H1 (cell line): ENCODE measurements at regions not wholly inside any gene's neighbourhood (a gene's known extent, or its start where the extent isn't known, plus 50 kb on each side); places are given as distances from the start of the nearest gene placed in this dataset.
A peak's percentile ranks its signal among the peaks of the same experiment; 100 is the strongest.

Experiments
- CTCF ChIA-PET: fragments of 300-600 bp; sonication (Branson Sonifier 250); formaldehyde crosslinking; loops from one replicate; lab custom pipeline; 2021; ENCODE audit not compliant: partially characterized antibody; lab: Charles Lee
- POLR2A ChIA-PET: fragments of 300-600 bp; sonication (Branson Sonifier 250); formaldehyde crosslinking; loops from one replicate; lab custom pipeline; 2021; ENCODE audit warnings: inconsistent platforms; ENCODE audit not compliant: partially characterized antibody; lab: Charles Lee
- DNase-seq, 2 experiments: peaks; one replicate each; pipeline versions ENCODE4 v3.0.0 to v3.0.0-alpha.2; 2010 to 2022; ENCODE audit warnings: low spot score in 2 of 2, low read depth in 1 of 2, mixed read lengths in 1 of 2
- FAIRE-seq: peaks from 2 replicates; lab custom pipeline; 2011; peaks lifted over from hg19 to GRCh38; lab: Jason Lieb, UNC
- H2AFZ ChIP-seq: 2 replicates; pipeline ENCODE4 v1.8.1; 2012; ENCODE audit warnings: low read length, inconsistent platforms
- H2AK5ac ChIP-seq: 2 replicates; pipeline ENCODE4 v1.6.1; 2013; ENCODE audit warnings: low read depth, low read length
- H2BK120ac ChIP-seq: replicated peaks from 2 replicates; pipeline ENCODE3; 2013; ENCODE audit warnings: low read depth, low read length, inconsistent platforms
- H2BK12ac ChIP-seq: 2 replicates; pipeline ENCODE4 v1.6.1; 2013; ENCODE audit warnings: low read depth, low read length
- H2BK15ac ChIP-seq: 2 replicates; pipeline ENCODE4 v1.6.1; 2013; ENCODE audit warnings: low read length
- H2BK20ac ChIP-seq: 2 replicates; pipeline ENCODE4 v1.6.1; 2013; ENCODE audit warnings: low read length
- H2BK5ac ChIP-seq: 2 replicates; pipeline ENCODE4 v1.6.1; 2013; ENCODE audit warnings: low read depth, low read length
- H3K14ac ChIP-seq: 2 replicates; pipeline ENCODE4 v1.6.1; 2013; ENCODE audit warnings: inconsistent platforms; ENCODE audit not compliant: insufficient read length
- H3K18ac ChIP-seq: 2 replicates; pipeline ENCODE4 v1.6.1; 2013; ENCODE audit warnings: low read length; ENCODE audit errors: extremely low read depth
- H3K23ac ChIP-seq: 2 replicates; pipeline ENCODE4 v1.6.1; 2013; ENCODE audit warnings: inconsistent platforms; ENCODE audit not compliant: insufficient read length
- H3K23me2 ChIP-seq: 2 replicates; pipeline ENCODE4 v1.6.1; 2013; ENCODE audit warnings: low read depth, low read length
- H3K27ac ChIP-seq: 2 replicates; pipeline ENCODE4 v1.6.1; 2011; ENCODE audit warnings: low read depth, low read length, inconsistent platforms
- H3K27me3 ChIP-seq, 4 experiments: replicated peaks in 1 of 4; 1 replicate in 1 of 4; 2 replicates in 3 of 4; pipeline versions ENCODE4 v1.6.1 to v1.8.1; 2011 to 2013; ENCODE audit warnings: low read length in 3 of 4, mild to moderate bottlenecking in 3 of 4, inconsistent platforms in 2 of 4, mixed read lengths in 2 of 4, moderate library complexity in 1 of 4; ENCODE audit not compliant: control insufficient read depth in 3 of 4, insufficient read depth in 3 of 4; ENCODE audit errors: extremely low read depth in 1 of 4
- H3K36me3 ChIP-seq, 4 experiments: 2 replicates each; pipeline versions ENCODE4 v1.6.1 to v1.8.1; 2011 to 2013; ENCODE audit warnings: mild to moderate bottlenecking in 4 of 4, low read length in 3 of 4, moderate library complexity in 2 of 4, control low read depth in 1 of 4, inconsistent platforms in 1 of 4; ENCODE audit not compliant: insufficient read depth in 4 of 4, control insufficient read depth in 2 of 4
- H3K4ac ChIP-seq: replicated peaks from 2 replicates; pipeline ENCODE3; 2013; ENCODE audit warnings: low read length, low read depth, mixed read lengths, inconsistent platforms; ENCODE audit not compliant: insufficient read length
- H3K4me1 ChIP-seq, 4 experiments: replicated peaks in 1 of 4; 1 replicate in 1 of 4; 2 replicates in 3 of 4; pipeline versions ENCODE4 v1.6.1 to v1.8.1; 2011 to 2013; ENCODE audit warnings: low read length in 3 of 4, inconsistent platforms in 2 of 4, mixed read lengths in 1 of 4; ENCODE audit not compliant: insufficient read depth in 4 of 4, control insufficient read depth in 3 of 4
- H3K4me2 ChIP-seq, 2 experiments: 2 replicates each; pipeline versions ENCODE4 v1.6.1 to v1.8.1; 2011 to 2013; ENCODE audit warnings: low read depth in 2 of 2, low read length in 2 of 2, control low read depth in 1 of 2, inconsistent platforms in 1 of 2, mild to moderate bottlenecking in 1 of 2; ENCODE audit not compliant: insufficient read depth in 1 of 2
- H3K4me3 ChIP-seq, 4 experiments: fragments of 200-600, 300-600 bp in 1 of 4; sonication (generic), shearing (Covaris generic), sonication (Bioruptor Twin) in 1 of 4; 2 replicates each; pipeline versions ENCODE4 v1.5.1 to v1.8.1; 2011 to 2016; ENCODE audit warnings: low read length in 4 of 4, low read depth in 3 of 4, control low read depth in 2 of 4, inconsistent platforms in 2 of 4, mild to moderate bottlenecking in 2 of 4, mixed read lengths in 1 of 4, moderate library complexity in 1 of 4; ENCODE audit not compliant: insufficient read depth in 2 of 4; ENCODE audit errors: extremely low read depth in 1 of 4
- H3K56ac ChIP-seq: replicated peaks from 2 replicates; pipeline ENCODE3; 2013; ENCODE audit warnings: low read depth, mild to moderate bottlenecking, mixed read lengths, low read length, inconsistent platforms; ENCODE audit not compliant: insufficient read length
- H3K79me1 ChIP-seq: 2 replicates; pipeline ENCODE4 v1.6.1; 2013; ENCODE audit warnings: low read depth, low read length, control low read depth
- H3K79me2 ChIP-seq, 2 experiments: 2 replicates each; pipeline versions ENCODE4 v1.6.1 to v1.8.1; 2012 to 2013; ENCODE audit warnings: low read length in 2 of 2, mild to moderate bottlenecking in 2 of 2, inconsistent platforms in 1 of 2; ENCODE audit not compliant: insufficient read depth in 2 of 2, control insufficient read depth in 1 of 2
- H3K9ac ChIP-seq, 4 experiments: replicated peaks in 1 of 4; 1 replicate in 1 of 4; 2 replicates in 3 of 4; pipeline versions ENCODE4 v1.6.1 to v1.8.1; 2011 to 2013; ENCODE audit warnings: low read depth in 3 of 4, low read length in 3 of 4, control low read depth in 2 of 4, mild to moderate bottlenecking in 2 of 4, moderate library complexity in 2 of 4, inconsistent platforms in 1 of 4; ENCODE audit errors: extremely low read depth in 1 of 4
- H3K9me3 ChIP-seq, 2 experiments: 2 replicates each; pipeline versions ENCODE4 v1.6.1 to v1.8.1; 2012 to 2013; ENCODE audit warnings: mild to moderate bottlenecking in 2 of 2, moderate library complexity in 2 of 2, control low read depth in 1 of 2, inconsistent platforms in 1 of 2, low read depth in 1 of 2, low read length in 1 of 2, mixed read lengths in 1 of 2; ENCODE audit not compliant: insufficient read depth in 2 of 2
- H4K20me1 ChIP-seq, 2 experiments: replicated peaks in 1 of 2; 2 replicates each; pipeline versions ENCODE3 to v1.8.1; 2011 to 2013; ENCODE audit warnings: inconsistent platforms in 2 of 2, low read length in 2 of 2, mild to moderate bottlenecking in 1 of 2; ENCODE audit not compliant: insufficient read depth in 2 of 2, control insufficient read depth in 1 of 2
- H4K5ac ChIP-seq: 2 replicates; pipeline ENCODE4 v1.6.1; 2013; ENCODE audit warnings: low read length, low read depth, mixed read lengths, inconsistent platforms; ENCODE audit not compliant: insufficient read length
- H4K8ac ChIP-seq: 2 replicates; pipeline ENCODE4 v1.8.0; 2013; ENCODE audit warnings: mild to moderate bottlenecking, moderate library complexity, low read length, inconsistent platforms; ENCODE audit not compliant: insufficient read depth; ENCODE audit errors: extremely low read depth
- H4K91ac ChIP-seq: replicated peaks from 2 replicates; pipeline ENCODE3; 2013; ENCODE audit warnings: low read length, mixed read lengths, inconsistent platforms; ENCODE audit not compliant: insufficient read length
- CTBP2 ChIP-seq: IDR thresholded peaks from 2 replicates; pipeline ENCODE4 v1.7.0; 2011; ENCODE audit warnings: borderline replicate concordance, mild to moderate bottlenecking, moderate library complexity, mixed read lengths, low read length; ENCODE audit not compliant: insufficient read depth, insufficient read length
- HDAC6 ChIP-seq: IDR thresholded peaks from one replicate; pipeline ENCODE4 v1.7.1; 2012; ENCODE audit warnings: low read depth, mild to moderate bottlenecking, inconsistent platforms, low read length, moderate library complexity
- NRF1 ChIP-seq: IDR thresholded peaks from 2 replicates; pipeline ENCODE4 v1.6.1; 2011; ENCODE audit warnings: mild to moderate bottlenecking, low read depth, low read length, improper control_type of control experiment
- RAD21 ChIP-seq, 2 experiments: IDR thresholded peaks in 1 of 2; conservative IDR thresholded peaks in 1 of 2; 2 replicates each; pipeline ENCODE4 v1.6.1; 2011; ENCODE audit warnings: low read depth in 2 of 2, low read length in 2 of 2, improper control_type of control experiment in 1 of 2, inconsistent platforms in 1 of 2, mild to moderate bottlenecking in 1 of 2, moderate library complexity in 1 of 2
- TCF12 ChIP-seq: IDR thresholded peaks from 2 replicates; pipeline ENCODE4 v1.6.1; 2011; ENCODE audit warnings: low read depth, mild to moderate bottlenecking, low read length
- TEAD4 ChIP-seq: IDR thresholded peaks from 2 replicates; pipeline ENCODE4 v1.6.1; 2012; ENCODE audit warnings: low read depth, low read length, inconsistent platforms, mixed read lengths
- YY1 ChIP-seq: IDR thresholded peaks from 2 replicates; pipeline ENCODE4 v1.6.1; 2011; ENCODE audit warnings: low read depth, mild to moderate bottlenecking, low read length
- WGBS, 2 experiments: shearing (Covaris generic) in 1 of 2; methylation state at CpG; one replicate each; pipeline versions ENCODE4 v1.1.6 to v1.1.7; 2013 to 2015; ENCODE audit warnings: low lambda C conversion rate in 2 of 2, mixed read lengths in 2 of 2, inconsistent platforms in 1 of 2, low coverage in 1 of 2, missing lambda C conversion rate in 1 of 2; ENCODE audit not compliant: insufficient replicate concordance in 2 of 2, insufficient coverage in 1 of 2, insufficient read length in 1 of 2; ENCODE audit errors: extremely low coverage in 1 of 2, missing lambda C conversion rate in 1 of 2; 5-methylcytosine and 5-hydroxymethylcytosine counted together
- TF ChIP-seq, protein P1 (sequence below): IDR thresholded peaks from 2 replicates; pipeline ENCODE4 v1.6.1; 2012; ENCODE audit warnings: inconsistent platforms
- TF ChIP-seq, protein P2 (sequence below): IDR thresholded peaks from 2 replicates; pipeline ENCODE4 v1.6.1; 2011; ENCODE audit warnings: low read length, improper control_type of control experiment
- TF ChIP-seq, protein P3 (sequence below), 3 experiments: IDR thresholded peaks; 1 replicate in 2 of 3; 2 replicates in 1 of 3; pipeline versions ENCODE4 v1.5.1 to v1.6.1; 2011; ENCODE audit warnings: low read length in 3 of 3, mild to moderate bottlenecking in 3 of 3, inconsistent platforms in 2 of 3, low read depth in 1 of 3, moderate library complexity in 1 of 3; ENCODE audit not compliant: insufficient read depth in 1 of 3; ENCODE audit errors: control extremely low read depth in 1 of 3

DNA sequence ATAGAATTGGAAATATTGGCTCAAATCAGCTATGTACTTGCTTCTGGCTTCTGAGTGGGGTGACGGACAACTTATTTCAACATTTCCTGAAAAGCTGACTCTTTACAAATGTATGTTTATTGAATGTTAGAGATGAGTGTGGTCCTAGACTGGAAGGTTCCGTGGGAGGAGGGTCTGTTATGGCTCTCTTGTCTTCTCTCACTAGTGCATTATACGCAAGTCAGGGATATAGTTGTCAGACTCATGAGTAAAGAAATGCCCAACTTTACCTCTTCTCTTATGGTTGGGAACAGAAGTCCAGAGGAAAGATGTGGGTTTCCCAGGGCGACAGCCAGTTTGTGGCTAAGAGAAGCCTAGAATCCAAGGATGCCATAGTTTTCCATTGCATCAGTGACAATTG lies 839.3 kb upstream of the WWC1 start:
- peaks cover 0 to 6% (median 0%) of the 10 kb centered on the region in 4 experiments; a peak in 3 of 7 replicates for H3K4me1 ChIP-seq
- H2BK20ac ChIP-seq, result no peak overlapping the region; the same call in 1 of the 2 replicates
- no peak overlapping the region for H4K5ac ChIP-seq
- no peak overlapping the region for H3K18ac ChIP-seq
- WGBS, 2 experiments, result 89% methylated on average over 4 of the region's 4 CpGs; no CpG with 5 or more reads in 1 of the 2 experiments
- H2BK12ac ChIP-seq, result no peak overlapping the region
- H3K36me3 ChIP-seq, result no peaks in the 10 kb centered on the region
- ChIA-PET POLR2A (no interaction called here), CTCF (interaction anchor here (1.3 kb wide), 1 partner anchor 9 kb away, joined by 3 read pairs; no protein-coding TSS in a partner anchor)
- H3K4me2 ChIP-seq, result no peak overlapping the region
- no peaks in the 10 kb centered on the region for H3K9me3 ChIP-seq
- no peaks in the 10 kb centered on the region for H3K27me3 ChIP-seq
- no peak overlapping the region for H3K56ac ChIP-seq
- FAIRE-seq (no peak), DNase-seq (no peak)
- H2BK120ac ChIP-seq, result no peak overlapping the region
- H3K79me2 ChIP-seq, result no peaks in the 10 kb centered on the region
- H2BK5ac ChIP-seq, result no peak overlapping the region
- H3K79me1 ChIP-seq, result no peaks in the 10 kb centered on the region
- H3K9ac ChIP-seq, result no peak overlapping the region
- H3K23ac ChIP-seq, result no peak overlapping the region
- no peak overlapping the region for H2AK5ac ChIP-seq
- no peak overlapping the region for H3K4me3 ChIP-seq
- no peak overlapping the region for H3K27ac ChIP-seq
- no peak overlapping the region for H4K91ac ChIP-seq
- H3K23me2 ChIP-seq, result no peaks in the 10 kb centered on the region; the same call in 1 of the 2 replicates
- no peak overlapping the region for H3K4ac ChIP-seq
- peak overlapping the region; percentile 1; the same call in 1 of the 2 replicates for H2AFZ ChIP-seq
- H4K8ac ChIP-seq, result no peak overlapping the region
- H4K20me1 ChIP-seq, result no peaks in the 10 kb centered on the region
- no peak overlapping the region for H3K14ac ChIP-seq
- H2BK15ac ChIP-seq, result 0 out of 2 replicates have a peak overlapping the region, but pooled peaks have one; percentile 12
- TF ChIP-seq NRF1 (no peak), TCF12 (no peak), HDAC6 (no peak), YY1 (no peak), RAD21 (IDR thresholded peaks at IDR 0.05 in 1 of 2, conservative IDR thresholded peaks at IDR 0.05 in 1 of 2; ENCODE audit: low read depth in 2 of 2, low read length in 2 of 2) (no peak), TEAD4 (no peak), CTBP2 (no peak)
- TF ChIP-seq, protein P1, sequence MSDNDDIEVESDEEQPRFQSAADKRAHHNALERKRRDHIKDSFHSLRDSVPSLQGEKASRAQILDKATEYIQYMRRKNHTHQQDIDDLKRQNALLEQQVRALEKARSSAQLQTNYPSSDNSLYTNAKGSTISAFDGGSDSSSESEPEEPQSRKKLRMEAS, result no peak
- TF ChIP-seq, protein P2, sequence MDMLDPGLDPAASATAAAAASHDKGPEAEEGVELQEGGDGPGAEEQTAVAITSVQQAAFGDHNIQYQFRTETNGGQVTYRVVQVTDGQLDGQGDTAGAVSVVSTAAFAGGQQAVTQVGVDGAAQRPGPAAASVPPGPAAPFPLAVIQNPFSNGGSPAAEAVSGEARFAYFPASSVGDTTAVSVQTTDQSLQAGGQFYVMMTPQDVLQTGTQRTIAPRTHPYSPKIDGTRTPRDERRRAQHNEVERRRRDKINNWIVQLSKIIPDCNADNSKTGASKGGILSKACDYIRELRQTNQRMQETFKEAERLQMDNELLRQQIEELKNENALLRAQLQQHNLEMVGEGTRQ, result no peak
- TF ChIP-seq, protein P3, sequence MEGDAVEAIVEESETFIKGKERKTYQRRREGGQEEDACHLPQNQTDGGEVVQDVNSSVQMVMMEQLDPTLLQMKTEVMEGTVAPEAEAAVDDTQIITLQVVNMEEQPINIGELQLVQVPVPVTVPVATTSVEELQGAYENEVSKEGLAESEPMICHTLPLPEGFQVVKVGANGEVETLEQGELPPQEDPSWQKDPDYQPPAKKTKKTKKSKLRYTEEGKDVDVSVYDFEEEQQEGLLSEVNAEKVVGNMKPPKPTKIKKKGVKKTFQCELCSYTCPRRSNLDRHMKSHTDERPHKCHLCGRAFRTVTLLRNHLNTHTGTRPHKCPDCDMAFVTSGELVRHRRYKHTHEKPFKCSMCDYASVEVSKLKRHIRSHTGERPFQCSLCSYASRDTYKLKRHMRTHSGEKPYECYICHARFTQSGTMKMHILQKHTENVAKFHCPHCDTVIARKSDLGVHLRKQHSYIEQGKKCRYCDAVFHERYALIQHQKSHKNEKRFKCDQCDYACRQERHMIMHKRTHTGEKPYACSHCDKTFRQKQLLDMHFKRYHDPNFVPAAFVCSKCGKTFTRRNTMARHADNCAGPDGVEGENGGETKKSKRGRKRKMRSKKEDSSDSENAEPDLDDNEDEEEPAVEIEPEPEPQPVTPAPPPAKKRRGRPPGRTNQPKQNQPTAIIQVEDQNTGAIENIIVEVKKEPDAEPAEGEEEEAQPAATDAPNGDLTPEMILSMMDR (IDR thresholded peaks at IDR 0.05; ENCODE audit: control extremely low read depth in 1 of 3, insufficient read depth in 1 of 3, low read depth in 1 of 3, low read length in 3 of 3), result no peak
